ENCODE measurements at regions not wholly inside any gene's neighbourhood (a gene's known extent, or its start where the extent isn't known, plus 50 kb on each side); places are given as distances from the start of the nearest gene placed in this dataset.

DNA sequence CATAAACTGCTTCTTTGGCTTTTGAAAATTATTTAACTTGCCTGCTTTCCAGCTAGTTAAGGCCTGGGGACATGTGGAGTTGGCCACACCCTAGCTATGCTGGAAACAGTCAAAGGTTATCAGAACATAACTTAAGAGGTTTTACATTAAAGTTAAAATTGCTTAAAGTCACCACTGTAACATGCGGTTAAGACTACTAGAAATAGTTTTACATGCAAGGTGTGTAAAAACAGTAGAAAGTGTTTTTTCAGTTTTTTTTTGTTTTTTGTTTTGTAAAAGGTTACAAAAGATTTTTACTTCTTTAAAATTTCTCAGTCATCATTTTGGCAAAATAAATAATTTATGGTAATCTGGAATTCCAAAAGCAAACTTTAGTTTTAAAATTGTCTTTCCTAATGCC, 763.1 kb downstream of the UQCRFS1 start:
- no peak for TF ChIP-seq POLR2AphosphoS5 (IDR thresholded peaks at IDR 0.05; ENCODE audit: insufficient read depth, low read depth, low read length)
- TF ChIP-seq, protein P1, sequence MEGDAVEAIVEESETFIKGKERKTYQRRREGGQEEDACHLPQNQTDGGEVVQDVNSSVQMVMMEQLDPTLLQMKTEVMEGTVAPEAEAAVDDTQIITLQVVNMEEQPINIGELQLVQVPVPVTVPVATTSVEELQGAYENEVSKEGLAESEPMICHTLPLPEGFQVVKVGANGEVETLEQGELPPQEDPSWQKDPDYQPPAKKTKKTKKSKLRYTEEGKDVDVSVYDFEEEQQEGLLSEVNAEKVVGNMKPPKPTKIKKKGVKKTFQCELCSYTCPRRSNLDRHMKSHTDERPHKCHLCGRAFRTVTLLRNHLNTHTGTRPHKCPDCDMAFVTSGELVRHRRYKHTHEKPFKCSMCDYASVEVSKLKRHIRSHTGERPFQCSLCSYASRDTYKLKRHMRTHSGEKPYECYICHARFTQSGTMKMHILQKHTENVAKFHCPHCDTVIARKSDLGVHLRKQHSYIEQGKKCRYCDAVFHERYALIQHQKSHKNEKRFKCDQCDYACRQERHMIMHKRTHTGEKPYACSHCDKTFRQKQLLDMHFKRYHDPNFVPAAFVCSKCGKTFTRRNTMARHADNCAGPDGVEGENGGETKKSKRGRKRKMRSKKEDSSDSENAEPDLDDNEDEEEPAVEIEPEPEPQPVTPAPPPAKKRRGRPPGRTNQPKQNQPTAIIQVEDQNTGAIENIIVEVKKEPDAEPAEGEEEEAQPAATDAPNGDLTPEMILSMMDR (IDR thresholded peaks at IDR 0.05; ENCODE audit: extremely low read depth in 1 of 2, insufficient read depth in 1 of 2, low read depth in 1 of 2, low read length in 2 of 2), result no peak
- TF ChIP-seq, protein P2, sequence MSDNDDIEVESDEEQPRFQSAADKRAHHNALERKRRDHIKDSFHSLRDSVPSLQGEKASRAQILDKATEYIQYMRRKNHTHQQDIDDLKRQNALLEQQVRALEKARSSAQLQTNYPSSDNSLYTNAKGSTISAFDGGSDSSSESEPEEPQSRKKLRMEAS (IDR thresholded peaks at IDR 0.05; ENCODE audit: insufficient read depth, insufficient read length), result no peak

All from endothelial cell of umbilical vein (primary cell).